Lower lobe of right lung (tissue), 2 donors: ENCODE measurements at regions not wholly inside any gene's neighbourhood (a gene's known extent, or its start where the extent isn't known, plus 50 kb on each side); places are given as distances from the start of the nearest gene placed in this dataset.

Experiments used
- ATAC-seq, 2 donors: fragments of 200-7000 bp; cut with Tn5 transposase; one replicate each; pipeline ENCODE4 v1.9.1; 2020 to 2022; ENCODE audit warnings: mild to moderate bottlenecking in 2 of 2, moderate library complexity in 2 of 2
- DNase-seq: peaks from one replicate; pipeline ENCODE4 v3.0.0-alpha.2; 2020
- H3K27ac ChIP-seq: fragments of 200-600 bp; one replicate; pipeline ENCODE4 v1.8.0; 2022
- H3K27me3 ChIP-seq: fragments of 200-600 bp; one replicate; pipeline ENCODE4 v1.8.0; 2022; ENCODE audit warnings: low read depth
- H3K36me3 ChIP-seq: fragments of 200-600 bp; one replicate; pipeline ENCODE4 v1.8.0; 2022; ENCODE audit warnings: mild to moderate bottlenecking
- H3K4me1 ChIP-seq: fragments of 200-600 bp; one replicate; pipeline ENCODE4 v1.8.0; 2022
- H3K4me3 ChIP-seq: fragments of 200-600 bp; one replicate; pipeline ENCODE4 v1.8.0; 2022; ENCODE audit warnings: mild to moderate bottlenecking
- H3K9me3 ChIP-seq: fragments of 200-600 bp; one replicate; pipeline ENCODE4 v1.8.0; 2022
- intact Hi-C: fragments of 100-400 bp; cut with DNase I; formaldehyde crosslinking; loops from one replicate; pipeline ENCODE4 v1.11.0; 2022
- TF ChIP-seq, protein P1 (sequence below): fragments of 200-600 bp; IDR thresholded peaks from one replicate; pipeline ENCODE4 v1.8.0; 2022; ENCODE audit warnings: antibody characterized with exemption, mild to moderate bottlenecking
- donor health status: DM: no; HTN: yes; CAD: no; lungs with severe emphysema.

DNA sequence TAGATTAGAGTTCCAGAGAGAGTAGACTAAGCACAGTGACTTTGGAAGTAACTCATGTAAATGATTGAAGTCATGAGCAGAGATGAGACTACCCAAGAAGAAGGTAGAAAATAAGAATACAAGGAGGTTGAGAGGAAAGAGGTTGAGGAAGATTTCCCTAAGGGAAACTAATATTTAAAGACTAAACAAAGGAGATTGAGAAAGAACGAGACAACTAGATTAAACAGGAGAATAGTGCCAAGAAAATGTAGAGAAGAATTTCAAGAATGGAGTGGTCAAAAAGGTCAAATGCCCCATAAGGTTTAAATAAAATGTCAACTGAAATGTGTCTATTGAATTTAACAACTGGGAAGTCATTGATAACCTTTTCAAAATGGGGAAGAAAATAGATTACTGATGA lies 59.0 kb downstream of the RPS29 start:
- intact Hi-C loops = no loop called here
- DNase-seq (no peak), ATAC-seq (no peak)
- Histone ChIP-seq H3K36me3 (no peaks in the 10 kb centered on the region), H3K27me3 (no peaks in the 10 kb centered on the region), H3K27ac (no peak overlapping the region), H3K4me3 (no peak overlapping the region), H3K9me3 (no peaks in the 10 kb centered on the region), H3K4me1 (no peaks in the 10 kb centered on the region)
- TF ChIP-seq, protein P1, sequence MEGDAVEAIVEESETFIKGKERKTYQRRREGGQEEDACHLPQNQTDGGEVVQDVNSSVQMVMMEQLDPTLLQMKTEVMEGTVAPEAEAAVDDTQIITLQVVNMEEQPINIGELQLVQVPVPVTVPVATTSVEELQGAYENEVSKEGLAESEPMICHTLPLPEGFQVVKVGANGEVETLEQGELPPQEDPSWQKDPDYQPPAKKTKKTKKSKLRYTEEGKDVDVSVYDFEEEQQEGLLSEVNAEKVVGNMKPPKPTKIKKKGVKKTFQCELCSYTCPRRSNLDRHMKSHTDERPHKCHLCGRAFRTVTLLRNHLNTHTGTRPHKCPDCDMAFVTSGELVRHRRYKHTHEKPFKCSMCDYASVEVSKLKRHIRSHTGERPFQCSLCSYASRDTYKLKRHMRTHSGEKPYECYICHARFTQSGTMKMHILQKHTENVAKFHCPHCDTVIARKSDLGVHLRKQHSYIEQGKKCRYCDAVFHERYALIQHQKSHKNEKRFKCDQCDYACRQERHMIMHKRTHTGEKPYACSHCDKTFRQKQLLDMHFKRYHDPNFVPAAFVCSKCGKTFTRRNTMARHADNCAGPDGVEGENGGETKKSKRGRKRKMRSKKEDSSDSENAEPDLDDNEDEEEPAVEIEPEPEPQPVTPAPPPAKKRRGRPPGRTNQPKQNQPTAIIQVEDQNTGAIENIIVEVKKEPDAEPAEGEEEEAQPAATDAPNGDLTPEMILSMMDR = no peak

DNA sequence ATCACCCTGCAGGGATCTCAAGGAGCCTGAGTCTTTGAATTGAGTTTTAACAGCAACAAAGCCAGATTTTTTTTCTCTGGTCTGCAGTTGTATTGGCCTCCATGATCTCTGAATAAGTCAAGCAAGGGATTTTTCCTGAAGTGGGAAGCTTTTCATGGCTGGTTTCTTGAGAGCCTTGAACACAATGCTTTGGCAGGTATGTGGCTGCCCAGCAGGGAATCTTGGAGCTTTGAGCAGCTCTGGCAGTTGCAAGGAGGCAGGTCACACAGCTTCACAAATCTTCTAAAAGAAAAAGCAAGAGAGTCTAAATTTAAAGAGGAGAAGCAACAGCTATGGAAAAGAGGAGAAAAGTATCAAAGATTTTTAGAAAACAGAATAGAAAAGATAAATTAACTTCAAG lies 60.1 kb downstream of the RPS29 start:
- DNase-seq = no peak
- intact Hi-C loops = no loop called here
- H3K9me3 ChIP-seq = no peaks in the 10 kb centered on the region

DNA sequence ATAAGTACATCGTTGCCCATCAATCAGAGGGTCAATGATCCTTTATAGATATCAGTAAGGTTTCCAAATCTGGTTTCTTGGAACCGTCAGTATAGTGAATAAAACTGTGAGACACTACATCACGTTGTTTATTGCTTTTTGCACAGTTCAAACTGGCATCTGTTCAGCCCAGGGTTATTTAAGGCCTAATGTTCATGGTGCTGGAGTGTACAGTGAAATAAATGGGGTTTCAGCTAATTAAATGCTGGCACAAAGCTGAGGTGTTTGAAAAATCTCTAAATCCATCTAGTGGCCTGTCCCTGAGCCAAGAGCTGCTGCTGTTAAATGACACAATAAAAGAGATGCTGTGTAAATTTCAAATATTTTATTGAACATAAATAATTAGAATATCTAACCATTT lies 69.9 kb downstream of the RPS29 start:
- Histone ChIP-seq H3K36me3 (no peaks in the 10 kb centered on the region), H3K27me3 (no peaks in the 10 kb centered on the region), H3K4me1 (no peaks in the 10 kb centered on the region), H3K27ac (no peak overlapping the region), H3K4me3 (no peak overlapping the region), H3K9me3 (no peaks in the 10 kb centered on the region)
- DNase-seq (no peak), ATAC-seq (no peak)
- intact Hi-C loops = no loop called here
- TF ChIP-seq, protein P1 = no peak

More for the DNA sequence above, 60.1 kb downstream of the RPS29 start:
- TF ChIP-seq, protein P1 = no peak
- no peak overlapping the region for H3K4me3 ChIP-seq
- H3K27me3 ChIP-seq = no peaks in the 10 kb centered on the region
- no peak overlapping the region for H3K27ac ChIP-seq
- no peaks in the 10 kb centered on the region for H3K4me1 ChIP-seq
- no peak for ATAC-seq
- no peaks in the 10 kb centered on the region for H3K36me3 ChIP-seq

DNA sequence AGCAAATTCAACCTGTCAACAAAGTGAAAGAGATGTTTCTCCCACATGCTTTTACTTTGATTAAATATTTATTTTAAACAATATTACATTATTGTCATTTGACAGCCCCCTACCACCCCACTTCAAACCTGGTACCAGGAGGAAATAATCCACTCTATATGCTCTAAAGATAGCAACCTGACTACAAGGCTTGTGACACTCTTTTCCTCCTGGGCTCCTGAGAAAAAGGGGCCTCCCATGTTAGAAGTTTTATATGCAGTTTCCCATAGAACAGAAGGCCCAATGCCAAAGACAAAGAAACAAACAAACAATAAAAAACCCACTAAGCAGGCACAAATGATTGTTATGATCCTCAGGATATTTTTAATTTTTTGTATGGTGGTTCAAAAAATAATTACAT lies 73.6 kb downstream of the RPS29 start:
- TF ChIP-seq, protein P1 = no peak
- DNase-seq (no peak), ATAC-seq (no peak)
- H3K9me3 ChIP-seq = no peaks in the 10 kb centered on the region
- no peaks in the 10 kb centered on the region for H3K27me3 ChIP-seq
- H3K4me3 ChIP-seq = no peak overlapping the region
- intact Hi-C loops = no loop called here
- no peaks in the 10 kb centered on the region for H3K4me1 ChIP-seq
- no peak overlapping the region for H3K27ac ChIP-seq
- no peaks in the 10 kb centered on the region for H3K36me3 ChIP-seq

DNA sequence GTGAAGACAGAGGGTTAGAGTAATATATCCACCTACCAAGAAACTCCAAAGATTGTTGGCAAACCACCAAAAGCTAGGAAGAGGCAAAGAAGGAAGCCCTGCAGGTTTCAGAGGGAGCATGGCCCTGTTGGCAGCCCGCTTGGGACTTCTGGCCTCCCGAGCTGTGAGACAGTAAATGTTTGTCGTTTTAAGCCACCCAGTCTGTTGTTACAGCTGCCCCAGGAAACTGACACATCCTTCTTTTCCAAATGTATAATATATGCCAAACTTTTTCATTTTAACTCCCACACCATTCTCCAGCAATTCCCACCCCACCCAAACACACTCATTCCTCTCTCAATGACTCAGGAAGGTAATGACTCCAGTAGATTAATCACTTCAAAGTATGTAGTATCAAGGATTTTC lies 74.0 kb downstream of the RPS29 start:
- H3K4me1 ChIP-seq = no peaks in the 10 kb centered on the region
- TF ChIP-seq, protein P1 = no peak
- no peak for ATAC-seq
- no peak overlapping the region for H3K4me3 ChIP-seq
- intact Hi-C loops = no loop called here
- no peaks in the 10 kb centered on the region for H3K9me3 ChIP-seq
- H3K27ac ChIP-seq = no peak overlapping the region
- no peaks in the 10 kb centered on the region for H3K36me3 ChIP-seq
- DNase-seq = no peak
- no peaks in the 10 kb centered on the region for H3K27me3 ChIP-seq

DNA sequence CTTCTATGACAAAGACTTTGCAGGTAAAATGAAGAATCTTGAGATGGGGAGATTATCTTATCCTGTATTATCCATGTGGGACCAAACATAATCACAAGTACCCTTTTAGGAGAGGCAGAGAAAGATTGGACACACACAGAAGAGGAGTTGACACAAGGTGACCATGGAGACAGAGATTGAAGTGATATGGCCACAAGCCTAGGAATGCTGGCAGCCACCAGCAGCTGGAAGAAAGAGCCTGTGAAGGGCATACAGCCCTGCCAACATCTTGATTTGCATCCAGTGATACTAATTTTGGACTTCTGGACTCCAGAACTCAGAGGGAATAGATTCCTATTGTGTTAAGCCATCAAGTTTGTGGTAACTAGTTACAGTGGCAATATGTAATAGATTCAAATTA lies 78.1 kb downstream of the RPS29 start:
- intact Hi-C loops = no loop called here
- Histone ChIP-seq H3K36me3 (no peaks in the 10 kb centered on the region), H3K4me3 (no peak overlapping the region), H3K27ac (no peak overlapping the region), H3K4me1 (no peaks in the 10 kb centered on the region), H3K27me3 (no peaks in the 10 kb centered on the region), H3K9me3 (no peaks in the 10 kb centered on the region)
- ATAC-seq (no peak), DNase-seq (no peak)
- TF ChIP-seq, protein P1 = no peak
